Nephron progenitor cell (in vitro differentiated cells): ENCODE measurements at regions not wholly inside any gene's neighbourhood (a gene's known extent, or its start where the extent isn't known, plus 50 kb on each side); places are given as distances from the start of the nearest gene placed in this dataset.
A peak's percentile ranks its signal among the peaks of the same experiment; 100 is the strongest.

ENCODE experiments used
- DNase-seq: peaks from one replicate; pipeline ENCODE4 v3.0.0; 2021
- H3K27ac Mint-ChIP-seq: 2 replicates; pipeline ENCODE4 v1.8.0; 2021; ENCODE audit warnings: mild to moderate bottlenecking, moderate library complexity, mixed read lengths
- H3K27me3 Mint-ChIP-seq: 2 replicates; pipeline ENCODE4 v1.8.0; 2021; ENCODE audit warnings: mild to moderate bottlenecking, low read depth, mixed read lengths; ENCODE audit not compliant: poor library complexity
- H3K36me3 Mint-ChIP-seq: 2 replicates; pipeline ENCODE4 v1.8.0; 2021; ENCODE audit warnings: low read depth, mixed read lengths
- H3K4me1 Mint-ChIP-seq: 2 replicates; pipeline ENCODE4 v1.8.0; 2021; ENCODE audit warnings: mixed read lengths
- H3K4me3 Mint-ChIP-seq: 2 replicates; pipeline ENCODE4 v1.8.0; 2021; ENCODE audit warnings: mild to moderate bottlenecking, moderate library complexity, mixed read lengths
- H3K9me3 Mint-ChIP-seq: 2 replicates; pipeline ENCODE4 v1.8.0; 2021; ENCODE audit warnings: mild to moderate bottlenecking, moderate library complexity, mixed read lengths
- CTCF ChIP-seq: fragments of 200-600 bp; sonication (generic); IDR thresholded peaks from 2 replicates; pipeline ENCODE4 v1.5.0; 2021; ENCODE audit warnings: antibody characterized with exemption

- no peaks in the 10 kb centered on the region for H3K36me3 Mint-ChIP-seq
- no peak overlapping the region for H3K4me3 Mint-ChIP-seq
- DNase-seq, result no peak
- no peak overlapping the region for H3K27ac Mint-ChIP-seq
- H3K27me3 Mint-ChIP-seq, result no peaks in the 10 kb centered on the region
- no peaks in the 10 kb centered on the region for H3K9me3 Mint-ChIP-seq
- TF ChIP-seq CTCF, result peak; percentile 10
- peaks cover 5% of the 10 kb centered on the region for H3K4me1 Mint-ChIP-seq
Observed at GRCh38 chr5:12704955-12705354, 800.7 kb upstream of the CTNND2 start.

- no peak for TF ChIP-seq CTCF
- no peak overlapping the region for H3K27ac Mint-ChIP-seq
- no peak overlapping the region for H3K4me3 Mint-ChIP-seq
- no peaks in the 10 kb centered on the region for H3K9me3 Mint-ChIP-seq
- no peaks in the 10 kb centered on the region for H3K36me3 Mint-ChIP-seq
- DNase-seq, result no peak
- peaks cover 5% of the 10 kb centered on the region for H3K4me1 Mint-ChIP-seq
- H3K27me3 Mint-ChIP-seq, result no peaks in the 10 kb centered on the region
Observed at GRCh38 chr5:12703254-12703653, 799.0 kb upstream of the CTNND2 start.

- H3K27ac Mint-ChIP-seq, result no peak overlapping the region
- peaks cover 7% of the 10 kb centered on the region for H3K4me1 Mint-ChIP-seq
- no peaks in the 10 kb centered on the region for H3K9me3 Mint-ChIP-seq
Observed at GRCh38 chr5:12695651-12696050, 791.4 kb upstream of the CTNND2 start.

GRCh38 chr5:12691330-12691729 lies 787.1 kb upstream of the CTNND2 start:
- no peaks in the 10 kb centered on the region for H3K9me3 Mint-ChIP-seq
- DNase-seq, result no peak
- H3K4me3 Mint-ChIP-seq, result no peak overlapping the region
- no peak for TF ChIP-seq CTCF
- no peaks in the 10 kb centered on the region for H3K27me3 Mint-ChIP-seq
- no peaks in the 10 kb centered on the region for H3K36me3 Mint-ChIP-seq
- peaks cover 7% of the 10 kb centered on the region for H3K4me1 Mint-ChIP-seq
- peak overlapping the region; percentile 62 for H3K27ac Mint-ChIP-seq

More at GRCh38 chr5:12695651-12696050, 791.4 kb upstream of the CTNND2 start:
- H3K27me3 Mint-ChIP-seq, result no peaks in the 10 kb centered on the region
- no peak for DNase-seq
- H3K36me3 Mint-ChIP-seq, result no peaks in the 10 kb centered on the region
- no peak overlapping the region for H3K4me3 Mint-ChIP-seq
- no peak for TF ChIP-seq CTCF

- H3K4me1 Mint-ChIP-seq, result peaks cover 7% of the 10 kb centered on the region
- no peak for DNase-seq
- H3K27ac Mint-ChIP-seq, result no peak overlapping the region
- H3K36me3 Mint-ChIP-seq, result no peaks in the 10 kb centered on the region
- H3K4me3 Mint-ChIP-seq, result no peak overlapping the region
- H3K9me3 Mint-ChIP-seq, result no peaks in the 10 kb centered on the region
- no peak for TF ChIP-seq CTCF
- H3K27me3 Mint-ChIP-seq, result no peaks in the 10 kb centered on the region
Observed at GRCh38 chr5:12690361-12690760, 786.1 kb upstream of the CTNND2 start.

- no peak overlapping the region for H3K27ac Mint-ChIP-seq
- TF ChIP-seq CTCF, result no peak
- DNase-seq, result no peak
- H3K4me3 Mint-ChIP-seq, result no peak overlapping the region
- H3K4me1 Mint-ChIP-seq, result no peaks in the 10 kb centered on the region
- no peaks in the 10 kb centered on the region for H3K36me3 Mint-ChIP-seq
- H3K9me3 Mint-ChIP-seq, result no peaks in the 10 kb centered on the region
- H3K27me3 Mint-ChIP-seq, result no peaks in the 10 kb centered on the region
Observed at GRCh38 chr5:12683249-12683648, 779.0 kb upstream of the CTNND2 start.
